ENCODE measurements at regions not wholly inside any gene's neighbourhood (a gene's known extent, or its start where the extent isn't known, plus 50 kb on each side); places are given as distances from the start of the nearest gene placed in this dataset.

- ATAC-seq (ENCODE audit: insufficient read depth, low read depth) (no peak), DNase-seq (no peak)
- Histone ChIP-seq H4K20me1 (ENCODE audit: insufficient read depth, low read length) (no peaks in the 10 kb centered on the region), H2AFZ (ENCODE audit: low read depth, low read length) (no peak overlapping the region), H3K27me3 (ENCODE audit: insufficient read depth, low read length, poor library complexity) (no peaks in the 10 kb centered on the region), H3K4me1 (ENCODE audit: insufficient read depth, low read length) (no peaks in the 10 kb centered on the region), H3K79me2 (ENCODE audit: insufficient read depth, low read length) (no peaks in the 10 kb centered on the region), H3K9me3 (ENCODE audit: insufficient read depth, low read length, severe bottlenecking) (no peaks in the 10 kb centered on the region), H3K36me3 (ENCODE audit: insufficient read depth, low read length) (no peaks in the 10 kb centered on the region), H3K9ac (ENCODE audit: low read depth, low read length) (no peak overlapping the region), H3K4me2 (ENCODE audit: insufficient read depth, low read length) (no peak overlapping the region), H3K4me3 (ENCODE audit: low read depth in 1 of 2, low read length in 2 of 2) (no peak overlapping the region), H3K27ac (ENCODE audit: low read length) (no peak overlapping the region)
- no peak for TF ChIP-seq EZH2 (IDR thresholded peaks at IDR 0.05; ENCODE audit: borderline replicate concordance, low read depth, low read length, severe bottlenecking)
- no peak for TF ChIP-seq CTCF (IDR thresholded peaks at IDR 0.05; ENCODE audit: borderline replicate concordance, extremely low read depth, low read length, poor library complexity, severe bottlenecking)
These were observed 66.6 kb upstream of the LHX1 start for GRCh38 chr17:36870720-36870999.

GRCh38 chr17:36875698-36876293 is 61.5 kb upstream of the LHX1 start:
- no peaks in the 10 kb centered on the region for H3K36me3 ChIP-seq (ENCODE audit: insufficient read depth, low read length)
- no peak for TF ChIP-seq EZH2 (IDR thresholded peaks at IDR 0.05; ENCODE audit: borderline replicate concordance, low read depth, low read length, severe bottlenecking)

GRCh38 chr17:36876966-36877365 is 60.3 kb upstream of the LHX1 start:
- no peak for DNase-seq
- H3K9me3 ChIP-seq (ENCODE audit: insufficient read depth, low read length, severe bottlenecking) = no peaks in the 10 kb centered on the region
- H3K4me2 ChIP-seq (ENCODE audit: insufficient read depth, low read length) = no peak overlapping the region
- H3K79me2 ChIP-seq (ENCODE audit: insufficient read depth, low read length) = no peaks in the 10 kb centered on the region
- ATAC-seq (ENCODE audit: insufficient read depth, low read depth) = no peak
- no peaks in the 10 kb centered on the region for H3K27me3 ChIP-seq (ENCODE audit: insufficient read depth, low read length, poor library complexity)
- H3K4me1 ChIP-seq (ENCODE audit: insufficient read depth, low read length) = no peaks in the 10 kb centered on the region
- H2AFZ ChIP-seq (ENCODE audit: low read depth, low read length) = no peak overlapping the region
- no peak overlapping the region for H3K9ac ChIP-seq (ENCODE audit: low read depth, low read length)
- TF ChIP-seq CTCF (IDR thresholded peaks at IDR 0.05; ENCODE audit: borderline replicate concordance, extremely low read depth, low read length, poor library complexity, severe bottlenecking) (no peak), EZH2 (IDR thresholded peaks at IDR 0.05; ENCODE audit: borderline replicate concordance, low read depth, low read length, severe bottlenecking) (no peak)
- H3K4me3 ChIP-seq (ENCODE audit: low read depth in 1 of 2, low read length in 2 of 2) = no peak overlapping the region
- H3K36me3 ChIP-seq (ENCODE audit: insufficient read depth, low read length) = no peaks in the 10 kb centered on the region
- no peaks in the 10 kb centered on the region for H4K20me1 ChIP-seq (ENCODE audit: insufficient read depth, low read length)
- H3K27ac ChIP-seq (ENCODE audit: low read length) = no peak overlapping the region

More at GRCh38 chr17:36875698-36876293, 61.5 kb upstream of the LHX1 start:
- no peak overlapping the region for H2AFZ ChIP-seq (ENCODE audit: low read depth, low read length)
- DNase-seq (no peak), ATAC-seq (ENCODE audit: insufficient read depth, low read depth) (no peak)
- H3K9ac ChIP-seq (ENCODE audit: low read depth, low read length) = no peak overlapping the region
- no peaks in the 10 kb centered on the region for H3K27me3 ChIP-seq (ENCODE audit: insufficient read depth, low read length, poor library complexity)
- no peaks in the 10 kb centered on the region for H3K4me1 ChIP-seq (ENCODE audit: insufficient read depth, low read length)
- no peak overlapping the region for H3K27ac ChIP-seq (ENCODE audit: low read length)
- no peaks in the 10 kb centered on the region for H3K79me2 ChIP-seq (ENCODE audit: insufficient read depth, low read length)
- no peak overlapping the region for H3K4me2 ChIP-seq (ENCODE audit: insufficient read depth, low read length)
- H4K20me1 ChIP-seq (ENCODE audit: insufficient read depth, low read length) = no peaks in the 10 kb centered on the region
- H3K4me3 ChIP-seq (ENCODE audit: low read depth in 1 of 2, low read length in 2 of 2) = no peak overlapping the region
- H3K9me3 ChIP-seq (ENCODE audit: insufficient read depth, low read length, severe bottlenecking) = no peaks in the 10 kb centered on the region

GRCh38 chr17:36877771-36878170 is 59.5 kb upstream of the LHX1 start:
- no peak overlapping the region for H3K4me3 ChIP-seq (ENCODE audit: low read depth in 1 of 2, low read length in 2 of 2)
- no peaks in the 10 kb centered on the region for H3K27me3 ChIP-seq (ENCODE audit: insufficient read depth, low read length, poor library complexity)
- no peak overlapping the region for H2AFZ ChIP-seq (ENCODE audit: low read depth, low read length)
- H3K36me3 ChIP-seq (ENCODE audit: insufficient read depth, low read length) = no peaks in the 10 kb centered on the region
- H4K20me1 ChIP-seq (ENCODE audit: insufficient read depth, low read length) = no peaks in the 10 kb centered on the region
- DNase-seq (no peak), ATAC-seq (ENCODE audit: insufficient read depth, low read depth) (no peak)
- no peaks in the 10 kb centered on the region for H3K79me2 ChIP-seq (ENCODE audit: insufficient read depth, low read length)
- no peak overlapping the region for H3K4me2 ChIP-seq (ENCODE audit: insufficient read depth, low read length)
- no peak overlapping the region for H3K9ac ChIP-seq (ENCODE audit: low read depth, low read length)
- no peaks in the 10 kb centered on the region for H3K9me3 ChIP-seq (ENCODE audit: insufficient read depth, low read length, severe bottlenecking)
- TF ChIP-seq EZH2 (IDR thresholded peaks at IDR 0.05; ENCODE audit: borderline replicate concordance, low read depth, low read length, severe bottlenecking) = no peak
- TF ChIP-seq CTCF (IDR thresholded peaks at IDR 0.05; ENCODE audit: borderline replicate concordance, extremely low read depth, low read length, poor library complexity, severe bottlenecking) = no peak
- no peaks in the 10 kb centered on the region for H3K4me1 ChIP-seq (ENCODE audit: insufficient read depth, low read length)
- H3K27ac ChIP-seq (ENCODE audit: low read length) = no peak overlapping the region

Data from DND-41 (cell line).